CD14-positive monocyte (primary cell): ENCODE measurements at regions not wholly inside any gene's neighbourhood (a gene's known extent, or its start where the extent isn't known, plus 50 kb on each side); places are given as distances from the start of the nearest gene placed in this dataset.

Experiments used
- DNase-seq, 3 donors: peaks; one replicate each; pipeline ENCODE4 v3.0.0-alpha.2; 2011 to 2022
- H2AFZ ChIP-seq: 2 replicates; pipeline ENCODE4 v1.6.0; 2012; ENCODE audit warnings: mild to moderate bottlenecking, low read depth, low read length, inconsistent platforms; ENCODE audit not compliant: insufficient read depth, poor library complexity, severe bottlenecking
- H3K27ac ChIP-seq, 2 donors: 1 replicate in 1 of 2; 2 replicates in 1 of 2; pipeline ENCODE4 v1.5.1; 2012 to 2013; ENCODE audit warnings: low read length in 2 of 2, control low read depth in 1 of 2, inconsistent platforms in 1 of 2, low read depth in 1 of 2, mild to moderate bottlenecking in 1 of 2
- H3K27me3 ChIP-seq, 2 donors: one replicate each; pipeline versions ENCODE4 v1.6.0 to v1.6.1; 2011 to 2013; ENCODE audit warnings: low read length in 2 of 2; ENCODE audit not compliant: control insufficient read depth in 2 of 2, insufficient read depth in 2 of 2
- H3K36me3 ChIP-seq, 2 donors: replicated peaks in 1 of 2; 1 replicate in 1 of 2; 2 replicates in 1 of 2; pipeline versions ENCODE4 v1.5.1 to v1.6.1; 2012 to 2013; ENCODE audit warnings: low read length in 2 of 2, control low read depth in 1 of 2, inconsistent platforms in 1 of 2, mild to moderate bottlenecking in 1 of 2; ENCODE audit not compliant: insufficient read depth in 2 of 2, control insufficient read depth in 1 of 2
- H3K4me1 ChIP-seq, 2 donors: 1 replicate in 1 of 2; 2 replicates in 1 of 2; pipeline versions ENCODE4 v1.5.1 to v1.6.1; 2012 to 2013; ENCODE audit warnings: low read length in 2 of 2, control low read depth in 1 of 2, inconsistent platforms in 1 of 2, mild to moderate bottlenecking in 1 of 2, moderate library complexity in 1 of 2; ENCODE audit not compliant: insufficient read depth in 2 of 2, control insufficient read depth in 1 of 2
- H3K4me2 ChIP-seq: replicated peaks from 2 replicates; pipeline ENCODE3; 2012; ENCODE audit warnings: low read length, moderate library complexity, mild to moderate bottlenecking; ENCODE audit not compliant: poor library complexity, severe bottlenecking; ENCODE audit errors: extremely low read depth
- H3K4me3 ChIP-seq, 3 experiments: fragments of 200-600 bp in 1 of 3; sonication (generic) in 1 of 3; replicated peaks in 1 of 3; 1 replicate in 2 of 3; 2 replicates in 1 of 3; pipeline ENCODE4 v1.5.1; 2011 to 2013; ENCODE audit warnings: low read length in 3 of 3, mild to moderate bottlenecking in 3 of 3, control low read depth in 2 of 3, low read depth in 2 of 3, inconsistent platforms in 1 of 3, moderate library complexity in 1 of 3
- H3K79me2 ChIP-seq: 2 replicates; pipeline ENCODE4 v1.6.0; 2012; ENCODE audit warnings: mild to moderate bottlenecking, control low read depth, inconsistent platforms, low read length, moderate library complexity; ENCODE audit not compliant: insufficient read depth
- H3K9ac ChIP-seq: 2 replicates; pipeline ENCODE4 v1.6.0; 2017; ENCODE audit warnings: low read length, mild to moderate bottlenecking; ENCODE audit not compliant: insufficient read depth, poor library complexity, severe bottlenecking
- H3K9me3 ChIP-seq, 2 donors: replicated peaks in 1 of 2; 1 replicate in 1 of 2; 2 replicates in 1 of 2; pipeline versions ENCODE4 v1.5.1 to v1.6.1; 2012 to 2013; ENCODE audit warnings: low read length in 2 of 2, control low read depth in 1 of 2; ENCODE audit not compliant: control insufficient read depth in 1 of 2, insufficient read depth in 1 of 2
- H4K20me1 ChIP-seq: 2 replicates; pipeline ENCODE4 v1.6.0; 2012; ENCODE audit warnings: mild to moderate bottlenecking, low read length, control low read depth, moderate library complexity; ENCODE audit not compliant: insufficient read depth
- H3K27ac Mint-ChIP-seq, 7 donors: one replicate each; pipeline ENCODE4 v1.8.0; 2020; ENCODE audit warnings: mild to moderate bottlenecking in 7 of 7, mixed read lengths in 7 of 7, moderate library complexity in 6 of 7, inconsistent platforms in 2 of 7
- H3K27me3 Mint-ChIP-seq, 3 donors: one replicate each; pipeline ENCODE4 v1.8.0; 2021 to 2022; ENCODE audit warnings: low read depth in 3 of 3, mild to moderate bottlenecking in 3 of 3, mixed read lengths in 3 of 3, moderate library complexity in 3 of 3, inconsistent platforms in 1 of 3
- H3K36me3 Mint-ChIP-seq, 2 donors: one replicate each; pipeline ENCODE4 v1.8.0; 2020; ENCODE audit warnings: mixed read lengths in 2 of 2, inconsistent platforms in 1 of 2, mild to moderate bottlenecking in 1 of 2
- H3K4me1 Mint-ChIP-seq: one replicate; pipeline ENCODE4 v1.8.0; 2020; ENCODE audit warnings: mild to moderate bottlenecking, mixed read lengths
- H3K4me3 Mint-ChIP-seq, 2 donors: one replicate each; pipeline ENCODE4 v1.8.0; 2020; ENCODE audit warnings: mild to moderate bottlenecking in 2 of 2, mixed read lengths in 2 of 2, moderate library complexity in 1 of 2
- H3K9me3 Mint-ChIP-seq, 7 donors: one replicate each; pipeline ENCODE4 v1.8.0; 2020 to 2022; ENCODE audit warnings: mixed read lengths in 7 of 7, mild to moderate bottlenecking in 6 of 7, moderate library complexity in 6 of 7, inconsistent platforms in 2 of 7
- WGBS: methylation state at CpG from one replicate; pipeline ENCODE4 v1.1.5; 2013; ENCODE audit warnings: missing lambda C conversion rate; ENCODE audit not compliant: insufficient coverage; 5-methylcytosine and 5-hydroxymethylcytosine counted together
- intact Hi-C, 2 donors: fragments of 100-400 bp; cut with micrococcal nuclease; formaldehyde crosslinking; loops; one replicate each; pipeline versions ENCODE4 v1.15.0 to v1.15.1; 2023
- TF ChIP-seq, protein P1 (sequence below): fragments of 200-600 bp; IDR thresholded peaks from one replicate; pipeline ENCODE4 v1.8.0; 2022; ENCODE audit warnings: antibody characterized with exemption, mild to moderate bottlenecking

- Histone ChIP-seq H3K27me3 (no peaks in the 10 kb centered on the region), H3K27ac (no peak overlapping the region), H3K36me3 (no peaks in the 10 kb centered on the region), H3K9ac (no peak overlapping the region), H2AFZ (no peak overlapping the region), H4K20me1 (no peaks in the 10 kb centered on the region), H3K79me2 (no peaks in the 10 kb centered on the region), H3K9me3 (no peaks in the 10 kb centered on the region), H3K4me2 (no peak overlapping the region), H3K4me3 (no peak overlapping the region), H3K4me1 (peaks cover 7 to 16% of the 10 kb centered on the region in 2 donors)
- no peak for DNase-seq
- Mint-ChIP-seq H3K36me3 (no peaks in the 10 kb centered on the region), H3K4me3 (no peak overlapping the region), H3K9me3 (no peaks in the 10 kb centered on the region), H3K27ac (no peak overlapping the region), H3K4me1 (peaks cover 15% of the 10 kb centered on the region), H3K27me3 (peaks cover 0 to 2% (median 0%) of the 10 kb centered on the region in 3 donors)
- TF ChIP-seq, protein P1, sequence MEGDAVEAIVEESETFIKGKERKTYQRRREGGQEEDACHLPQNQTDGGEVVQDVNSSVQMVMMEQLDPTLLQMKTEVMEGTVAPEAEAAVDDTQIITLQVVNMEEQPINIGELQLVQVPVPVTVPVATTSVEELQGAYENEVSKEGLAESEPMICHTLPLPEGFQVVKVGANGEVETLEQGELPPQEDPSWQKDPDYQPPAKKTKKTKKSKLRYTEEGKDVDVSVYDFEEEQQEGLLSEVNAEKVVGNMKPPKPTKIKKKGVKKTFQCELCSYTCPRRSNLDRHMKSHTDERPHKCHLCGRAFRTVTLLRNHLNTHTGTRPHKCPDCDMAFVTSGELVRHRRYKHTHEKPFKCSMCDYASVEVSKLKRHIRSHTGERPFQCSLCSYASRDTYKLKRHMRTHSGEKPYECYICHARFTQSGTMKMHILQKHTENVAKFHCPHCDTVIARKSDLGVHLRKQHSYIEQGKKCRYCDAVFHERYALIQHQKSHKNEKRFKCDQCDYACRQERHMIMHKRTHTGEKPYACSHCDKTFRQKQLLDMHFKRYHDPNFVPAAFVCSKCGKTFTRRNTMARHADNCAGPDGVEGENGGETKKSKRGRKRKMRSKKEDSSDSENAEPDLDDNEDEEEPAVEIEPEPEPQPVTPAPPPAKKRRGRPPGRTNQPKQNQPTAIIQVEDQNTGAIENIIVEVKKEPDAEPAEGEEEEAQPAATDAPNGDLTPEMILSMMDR: no peak
- intact Hi-C loops: no loop called here
Observed at GRCh38 chr6:139486476-139486799, 112.0 kb upstream of the CITED2 start.

DNA sequence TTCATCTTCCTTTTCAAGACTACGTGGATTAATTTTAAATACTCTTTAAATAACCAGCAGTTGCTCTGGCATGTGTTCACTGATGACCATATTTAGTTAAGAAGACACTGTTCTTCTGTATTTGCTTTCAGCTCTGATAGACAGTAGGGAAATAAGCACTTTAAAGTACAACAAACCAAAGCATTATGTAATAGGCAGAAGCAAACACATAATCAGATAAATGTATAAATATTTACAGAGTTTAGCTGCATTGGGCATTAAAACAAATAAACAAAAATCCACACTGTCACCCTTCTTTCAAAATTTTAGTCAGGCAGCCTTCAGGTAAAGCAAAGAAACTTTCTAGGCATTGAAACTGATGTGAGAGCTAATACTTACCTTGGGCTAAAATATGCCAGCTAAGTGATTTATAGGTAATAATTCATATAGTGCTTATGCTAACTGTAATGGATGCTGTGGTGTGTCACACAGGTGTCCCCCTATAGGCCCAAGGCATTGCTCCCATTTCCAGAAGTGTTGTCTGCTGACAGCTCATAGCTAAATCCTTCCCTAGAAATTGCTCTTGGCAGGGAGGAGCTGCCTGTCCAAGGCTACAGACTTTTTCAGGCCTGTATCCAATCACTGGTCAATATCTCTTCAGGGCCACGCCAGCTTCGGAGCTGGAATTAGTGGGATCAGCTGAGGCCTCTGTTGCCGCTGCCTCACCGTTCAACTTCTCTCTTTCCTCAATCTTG, 111.5 kb upstream of the CITED2 start:
- Mint-ChIP-seq H3K4me1 (peaks cover 12% of the 10 kb centered on the region), H3K4me3 (no peak overlapping the region), H3K27me3 (peaks cover 0 to 2% (median 0%) of the 10 kb centered on the region in 3 donors), H3K36me3 (no peaks in the 10 kb centered on the region), H3K27ac (no peak overlapping the region), H3K9me3 (no peaks in the 10 kb centered on the region)
- H4K20me1 ChIP-seq: no peaks in the 10 kb centered on the region
- no peaks in the 10 kb centered on the region for H3K79me2 ChIP-seq
- H3K27ac ChIP-seq: no peak overlapping the region
- H3K9me3 ChIP-seq: no peaks in the 10 kb centered on the region
- DNase-seq: no peak
- H3K9ac ChIP-seq: no peak overlapping the region
- H2AFZ ChIP-seq: no peak overlapping the region
- TF ChIP-seq, protein P1: no peak
- H3K27me3 ChIP-seq: no peaks in the 10 kb centered on the region
- H3K4me1 ChIP-seq: peaks cover 7 to 15% of the 10 kb centered on the region in 2 donors
- no peak overlapping the region for H3K4me3 ChIP-seq
- no peaks in the 10 kb centered on the region for H3K36me3 ChIP-seq
- no peak overlapping the region for H3K4me2 ChIP-seq
- 100% methylated on average over 3 of the region's 5 CpGs for WGBS
- intact Hi-C loops: no loop called here
